IMR-90 (cell line): ENCODE measurements at regions not wholly inside any gene's neighbourhood (a gene's known extent, or its start where the extent isn't known, plus 50 kb on each side); places are given as distances from the start of the nearest gene placed in this dataset.
"Not testable (repeated sequence)": the region's sequence is repeated elsewhere in the genome, so short reads cannot be mapped to it uniquely, and the experiment has no call there.

Experiments
- ATAC-seq: fragments of 200-7000 bp; cut with Tn5 transposase; 2 replicates; pipeline ENCODE4 v1.9.1; 2020; ENCODE audit warnings: low read depth, mild to moderate bottlenecking, moderate library complexity
- BruUV-seq: library from RNA; stranded (reverse); fragments of 400-500 nt; replicated peaks from 2 replicates; lab custom pipeline; 2021; lab: Mats Ljungman, UMichigan
- CTCF ChIA-PET: fragments of 300-600 bp; formaldehyde crosslinking; extraction: SDS; loops from one replicate; lab custom pipeline; 2021; ENCODE audit warnings: antibody characterized with exemption; lab: Yijun Ruan, JAX
- POLR2A ChIA-PET: fragments of 300-600 bp; sonication (Branson Sonifier 250); formaldehyde crosslinking; loops from one replicate; lab custom pipeline; 2022; ENCODE audit warnings: antibody characterized with exemption; ENCODE audit not compliant: unreplicated experiment; lab: Charles Lee
- DNase-seq: peaks from one replicate; pipeline ENCODE4 v3.0.0; 2013
- H2AFZ ChIP-seq: replicated peaks from 2 replicates; pipeline ENCODE3; 2013; ENCODE audit warnings: low read length, mild to moderate bottlenecking; ENCODE audit not compliant: poor library complexity
- H2AK5ac ChIP-seq: 2 replicates; pipeline ENCODE4 v1.6.1; 2013; ENCODE audit warnings: low read depth, low read length, inconsistent platforms
- H2AK9ac ChIP-seq: replicated peaks from 2 replicates; pipeline ENCODE3; 2013; ENCODE audit warnings: mild to moderate bottlenecking, low read depth, low read length, moderate library complexity; ENCODE audit not compliant: poor library complexity
- H2BK120ac ChIP-seq: 2 replicates; pipeline ENCODE4 v1.6.1; 2013; ENCODE audit warnings: low read depth, low read length, inconsistent platforms
- H2BK15ac ChIP-seq: 3 replicates; pipeline ENCODE4 v1.6.1; 2013; ENCODE audit warnings: low read depth, low read length, inconsistent platforms
- H2BK20ac ChIP-seq: 2 replicates; pipeline ENCODE4 v1.6.1; 2013; ENCODE audit warnings: low read depth, mild to moderate bottlenecking, inconsistent platforms, low read length, moderate library complexity
- H2BK5ac ChIP-seq: 2 replicates; pipeline ENCODE4 v1.6.1; 2013; ENCODE audit warnings: mild to moderate bottlenecking, low read depth, low read length, inconsistent platforms; ENCODE audit not compliant: poor library complexity, severe bottlenecking
- H3K14ac ChIP-seq: replicated peaks from 2 replicates; pipeline ENCODE4 v1.6.1; 2013; ENCODE audit warnings: low read depth, low read length, inconsistent platforms
- H3K18ac ChIP-seq: 2 replicates; pipeline ENCODE4 v1.6.1; 2013; ENCODE audit warnings: low read depth, low read length, control low read depth
- H3K23ac ChIP-seq: 2 replicates; pipeline ENCODE4 v1.6.1; 2013; ENCODE audit warnings: low read depth, low read length, inconsistent platforms
- H3K27ac ChIP-seq: 2 replicates; pipeline ENCODE4 v1.5.1; 2013; ENCODE audit warnings: mild to moderate bottlenecking, control low read depth, low read length; ENCODE audit not compliant: insufficient read depth
- H3K27me3 ChIP-seq: 2 replicates; pipeline ENCODE4 v1.6.1; 2013; ENCODE audit warnings: low read length; ENCODE audit not compliant: control insufficient read depth, insufficient read depth
- H3K36me3 ChIP-seq: 2 replicates; pipeline ENCODE4 v1.6.1; 2013; ENCODE audit warnings: low read length, mixed read lengths; ENCODE audit not compliant: control insufficient read depth, insufficient read depth
- H3K4ac ChIP-seq: 2 replicates; pipeline ENCODE4 v1.6.1; 2013; ENCODE audit warnings: low read depth, low read length, inconsistent platforms
- H3K4me1 ChIP-seq: 2 replicates; pipeline ENCODE4 v1.6.1; 2013; ENCODE audit warnings: low read length, mixed read lengths; ENCODE audit not compliant: control insufficient read depth, insufficient read depth
- H3K4me2 ChIP-seq: 2 replicates; pipeline ENCODE4 v1.6.1; 2013; ENCODE audit warnings: low read depth, mild to moderate bottlenecking, control low read depth, low read length, moderate library complexity
- H3K4me3 ChIP-seq: 2 replicates; pipeline ENCODE4 v1.5.1; 2013; ENCODE audit warnings: low read depth, mild to moderate bottlenecking, control low read depth, low read length, moderate library complexity; ENCODE audit not compliant: insufficient read depth
- H3K56ac ChIP-seq: 2 replicates; pipeline ENCODE4 v1.6.1; 2013; ENCODE audit warnings: low read length, inconsistent platforms; ENCODE audit not compliant: insufficient read depth; ENCODE audit errors: extremely low read depth
- H3K79me1 ChIP-seq, 2 experiments: 2 replicates each; pipeline ENCODE4 v1.6.1; 2013; ENCODE audit warnings: low read length in 2 of 2, inconsistent platforms in 1 of 2, low read depth in 1 of 2
- H3K9ac ChIP-seq: 2 replicates; pipeline ENCODE4 v1.6.1; 2013; ENCODE audit warnings: low read depth, low read length, control low read depth
- H3K9me1 ChIP-seq: 2 replicates; pipeline ENCODE4 v1.6.1; 2013; ENCODE audit warnings: low read length, inconsistent platforms; ENCODE audit not compliant: insufficient read depth
- H3K9me3 ChIP-seq: 2 replicates; pipeline ENCODE4 v1.6.1; 2013; ENCODE audit warnings: low read length; ENCODE audit not compliant: control insufficient read depth, insufficient read depth
- H4K20me1 ChIP-seq: 2 replicates; pipeline ENCODE4 v1.6.1; 2013; ENCODE audit warnings: low read length, inconsistent platforms; ENCODE audit not compliant: insufficient read depth
- H4K5ac ChIP-seq: 2 replicates; pipeline ENCODE4 v1.6.1; 2013; ENCODE audit warnings: mild to moderate bottlenecking, low read depth, low read length, control low read depth
- H4K8ac ChIP-seq, 2 experiments: 2 replicates each; pipeline ENCODE4 v1.6.1; 2013; ENCODE audit warnings: low read depth in 2 of 2, low read length in 2 of 2, control low read depth in 1 of 2, inconsistent platforms in 1 of 2
- H4K91ac ChIP-seq: 2 replicates; pipeline ENCODE4 v1.6.1; 2013; ENCODE audit warnings: low read depth, low read length, inconsistent platforms; ENCODE audit not compliant: insufficient read depth
- WGBS, 2 experiments: methylation state at CpG; one replicate each; pipeline versions ENCODE4 v1.1.5 to v1.1.7; 2013; ENCODE audit warnings: missing lambda C conversion rate in 2 of 2; ENCODE audit not compliant: insufficient read length in 1 of 2; ENCODE audit errors: extremely low coverage in 2 of 2; 5-methylcytosine and 5-hydroxymethylcytosine counted together
- dilution Hi-C: fragments of 300-500 bp; cut with HindIII; formaldehyde crosslinking; loops from one replicate; pipeline ENCODE4 v1.14.3; 2018; ENCODE audit warnings: low sequenced_read_pairs; ENCODE audit not compliant: unreplicated experiment
- in situ Hi-C: fragments of 300-500 bp; cut with MboI; formaldehyde crosslinking; loops from 3 replicates; pipeline ENCODE4 v1.14.3; 2019; ENCODE audit warnings: low sequenced_read_pairs, inconsistent platforms, mixed read lengths
- intact Hi-C: fragments of 100-400 bp; cut with micrococcal nuclease; formaldehyde crosslinking; loops from 2 replicates; pipeline ENCODE4 v1.10.0; 2022

- H2AK9ac ChIP-seq = not testable (repeated sequence)
- WGBS, 2 experiments = no CpG with 5 or more reads among the region's 4 CpGs
These were observed 214.5 kb upstream of the CENPE start for GRCh38 chr4:103412646-103413045.

More at GRCh38 chr4:103412646-103413045, 214.5 kb upstream of the CENPE start:
- H4K91ac ChIP-seq, CTCF ChIA-PET, H3K14ac ChIP-seq, dilution Hi-C loops, H2BK15ac ChIP-seq, H3K27ac ChIP-seq, H3K4me1 ChIP-seq, DNase-seq, H4K20me1 ChIP-seq, H3K18ac ChIP-seq, in situ Hi-C loops, H2BK5ac ChIP-seq, ATAC-seq, H2BK120ac ChIP-seq, H4K5ac ChIP-seq, intact Hi-C loops, H3K27me3 ChIP-seq, H3K56ac ChIP-seq, H2AK5ac ChIP-seq, H3K9me3 ChIP-seq, POLR2A ChIA-PET, H3K79me1 ChIP-seq, H4K8ac ChIP-seq, H3K4ac ChIP-seq, H3K4me3 ChIP-seq, H3K4me2 ChIP-seq, H3K36me3 ChIP-seq, H2BK20ac ChIP-seq, H3K23ac ChIP-seq, BruUV-seq, H2AFZ ChIP-seq, H3K9ac ChIP-seq, H3K9me1 ChIP-seq: not testable (repeated sequence)
